ENCODE measurements at regions not wholly inside any gene's neighbourhood (a gene's known extent, or its start where the extent isn't known, plus 50 kb on each side); places are given as distances from the start of the nearest gene placed in this dataset.

GRCh38 chr11:23997356-23997755, 499.5 kb upstream of the LUZP2 start:
- Histone ChIP-seq H3K9ac (ENCODE audit: low read depth, low read length) (no peak overlapping the region), H3K4me1 (ENCODE audit: control insufficient read depth, insufficient read depth, low read length) (no peaks in the 10 kb centered on the region), H3K36me3 (ENCODE audit: control insufficient read depth, insufficient read depth, low read length) (no peaks in the 10 kb centered on the region), H3K27me3 (ENCODE audit: control insufficient read depth, insufficient read depth, low read length) (no peaks in the 10 kb centered on the region), H3K4me3 (ENCODE audit: low read depth, low read length) (no peak overlapping the region), H3K9me3 (ENCODE audit: control insufficient read depth, insufficient read depth, low read length) (peaks cover 7% of the 10 kb centered on the region; the same call in 1 of the 2 replicates), H3K27ac (ENCODE audit: low read depth, low read length) (no peak overlapping the region)

- H3K4me3 ChIP-seq (ENCODE audit: low read depth, low read length), result no peak overlapping the region
- H3K4me1 ChIP-seq (ENCODE audit: control insufficient read depth, insufficient read depth, low read length), result peaks cover 9% of the 10 kb centered on the region
- no peak overlapping the region for H3K9ac ChIP-seq (ENCODE audit: low read depth, low read length)
- no peaks in the 10 kb centered on the region for H3K27me3 ChIP-seq (ENCODE audit: control insufficient read depth, insufficient read depth, low read length)
- no peak overlapping the region for H3K27ac ChIP-seq (ENCODE audit: low read depth, low read length)
- H3K9me3 ChIP-seq (ENCODE audit: control insufficient read depth, insufficient read depth, low read length), result no peaks in the 10 kb centered on the region
- no peaks in the 10 kb centered on the region for H3K36me3 ChIP-seq (ENCODE audit: control insufficient read depth, insufficient read depth, low read length)
Observed at GRCh38 chr11:24005202-24005876, 491.5 kb upstream of the LUZP2 start.

- H3K4me1 ChIP-seq (ENCODE audit: control insufficient read depth, insufficient read depth, low read length), result no peaks in the 10 kb centered on the region
- no peak overlapping the region for H3K9ac ChIP-seq (ENCODE audit: low read depth, low read length)
- no peaks in the 10 kb centered on the region for H3K27me3 ChIP-seq (ENCODE audit: control insufficient read depth, insufficient read depth, low read length)
Observed at GRCh38 chr11:24043842-24044241, 453.0 kb upstream of the LUZP2 start.

GRCh38 chr11:24046731-24047130, 450.1 kb upstream of the LUZP2 start:
- no peak overlapping the region for H3K4me3 ChIP-seq (ENCODE audit: low read depth, low read length)
- no peaks in the 10 kb centered on the region for H3K4me1 ChIP-seq (ENCODE audit: control insufficient read depth, insufficient read depth, low read length)
- no peaks in the 10 kb centered on the region for H3K36me3 ChIP-seq (ENCODE audit: control insufficient read depth, insufficient read depth, low read length)
- no peaks in the 10 kb centered on the region for H3K27me3 ChIP-seq (ENCODE audit: control insufficient read depth, insufficient read depth, low read length)
- no peak overlapping the region for H3K27ac ChIP-seq (ENCODE audit: low read depth, low read length)
- H3K9me3 ChIP-seq (ENCODE audit: control insufficient read depth, insufficient read depth, low read length), result peaks cover 12% of the 10 kb centered on the region
- H3K9ac ChIP-seq (ENCODE audit: low read depth, low read length), result no peak overlapping the region

More at GRCh38 chr11:24043842-24044241, 453.0 kb upstream of the LUZP2 start:
- no peak overlapping the region for H3K27ac ChIP-seq (ENCODE audit: low read depth, low read length)
- H3K9me3 ChIP-seq (ENCODE audit: control insufficient read depth, insufficient read depth, low read length), result peaks cover 12% of the 10 kb centered on the region
- no peak overlapping the region for H3K4me3 ChIP-seq (ENCODE audit: low read depth, low read length)
- H3K36me3 ChIP-seq (ENCODE audit: control insufficient read depth, insufficient read depth, low read length), result no peaks in the 10 kb centered on the region

GRCh38 chr11:24056051-24056450, 440.8 kb upstream of the LUZP2 start:
- no peaks in the 10 kb centered on the region for H3K27me3 ChIP-seq (ENCODE audit: control insufficient read depth, insufficient read depth, low read length)
- H3K27ac ChIP-seq (ENCODE audit: low read depth, low read length), result no peak overlapping the region
- H3K4me1 ChIP-seq (ENCODE audit: control insufficient read depth, insufficient read depth, low read length), result no peaks in the 10 kb centered on the region
- H3K9me3 ChIP-seq (ENCODE audit: control insufficient read depth, insufficient read depth, low read length), result no peaks in the 10 kb centered on the region
- no peak overlapping the region for H3K9ac ChIP-seq (ENCODE audit: low read depth, low read length)
- no peaks in the 10 kb centered on the region for H3K36me3 ChIP-seq (ENCODE audit: control insufficient read depth, insufficient read depth, low read length)
- no peak overlapping the region for H3K4me3 ChIP-seq (ENCODE audit: low read depth, low read length)

GRCh38 chr11:24060125-24060524, 436.7 kb upstream of the LUZP2 start:
- H3K27ac ChIP-seq (ENCODE audit: low read depth, low read length), result no peak overlapping the region
- H3K4me1 ChIP-seq (ENCODE audit: control insufficient read depth, insufficient read depth, low read length), result peaks cover 12% of the 10 kb centered on the region
- no peaks in the 10 kb centered on the region for H3K9me3 ChIP-seq (ENCODE audit: control insufficient read depth, insufficient read depth, low read length)

GRCh38 chr11:24064309-24064903, 432.4 kb upstream of the LUZP2 start:
- Histone ChIP-seq H3K9me3 (ENCODE audit: control insufficient read depth, insufficient read depth, low read length) (no peaks in the 10 kb centered on the region), H3K27ac (ENCODE audit: low read depth, low read length) (no peak overlapping the region), H3K9ac (ENCODE audit: low read depth, low read length) (no peak overlapping the region), H3K27me3 (ENCODE audit: control insufficient read depth, insufficient read depth, low read length) (no peaks in the 10 kb centered on the region), H3K4me3 (ENCODE audit: low read depth, low read length) (no peak overlapping the region), H3K36me3 (ENCODE audit: control insufficient read depth, insufficient read depth, low read length) (no peaks in the 10 kb centered on the region), H3K4me1 (ENCODE audit: control insufficient read depth, insufficient read depth, low read length) (peaks cover 12% of the 10 kb centered on the region)

More at GRCh38 chr11:24060125-24060524, 436.7 kb upstream of the LUZP2 start:
- Histone ChIP-seq H3K27me3 (ENCODE audit: control insufficient read depth, insufficient read depth, low read length) (no peaks in the 10 kb centered on the region), H3K9ac (ENCODE audit: low read depth, low read length) (no peak overlapping the region), H3K4me3 (ENCODE audit: low read depth, low read length) (no peak overlapping the region), H3K36me3 (ENCODE audit: control insufficient read depth, insufficient read depth, low read length) (no peaks in the 10 kb centered on the region)

- Histone ChIP-seq H3K4me3 (ENCODE audit: low read depth, low read length) (no peak overlapping the region), H3K4me1 (ENCODE audit: control insufficient read depth, insufficient read depth, low read length) (peaks cover 19% of the 10 kb centered on the region), H3K27ac (ENCODE audit: low read depth, low read length) (no peak overlapping the region), H3K9me3 (ENCODE audit: control insufficient read depth, insufficient read depth, low read length) (no peaks in the 10 kb centered on the region), H3K36me3 (ENCODE audit: control insufficient read depth, insufficient read depth, low read length) (no peaks in the 10 kb centered on the region), H3K9ac (ENCODE audit: low read depth, low read length) (no peak overlapping the region), H3K27me3 (ENCODE audit: control insufficient read depth, insufficient read depth, low read length) (no peaks in the 10 kb centered on the region)
Observed at GRCh38 chr11:24068197-24068596, 428.7 kb upstream of the LUZP2 start.

GRCh38 chr11:24070435-24070834, 426.4 kb upstream of the LUZP2 start:
- Histone ChIP-seq H3K9me3 (ENCODE audit: control insufficient read depth, insufficient read depth, low read length) (no peaks in the 10 kb centered on the region), H3K9ac (ENCODE audit: low read depth, low read length) (no peak overlapping the region), H3K4me1 (ENCODE audit: control insufficient read depth, insufficient read depth, low read length) (peaks cover 8% of the 10 kb centered on the region), H3K27ac (ENCODE audit: low read depth, low read length) (no peak overlapping the region), H3K27me3 (ENCODE audit: control insufficient read depth, insufficient read depth, low read length) (no peaks in the 10 kb centered on the region), H3K4me3 (ENCODE audit: low read depth, low read length) (no peak overlapping the region), H3K36me3 (ENCODE audit: control insufficient read depth, insufficient read depth, low read length) (no peaks in the 10 kb centered on the region)

GRCh38 chr11:24078018-24078417, 418.8 kb upstream of the LUZP2 start:
- Histone ChIP-seq H3K4me1 (ENCODE audit: control insufficient read depth, insufficient read depth, low read length) (no peaks in the 10 kb centered on the region), H3K9me3 (ENCODE audit: control insufficient read depth, insufficient read depth, low read length) (no peaks in the 10 kb centered on the region), H3K27ac (ENCODE audit: low read depth, low read length) (no peak overlapping the region), H3K27me3 (ENCODE audit: control insufficient read depth, insufficient read depth, low read length) (no peaks in the 10 kb centered on the region), H3K4me3 (ENCODE audit: low read depth, low read length) (no peak overlapping the region), H3K9ac (ENCODE audit: low read depth, low read length) (no peak overlapping the region), H3K36me3 (ENCODE audit: control insufficient read depth, insufficient read depth, low read length) (no peaks in the 10 kb centered on the region)

GRCh38 chr11:24082241-24082640, 414.6 kb upstream of the LUZP2 start:
- Histone ChIP-seq H3K4me3 (ENCODE audit: low read depth, low read length) (no peak overlapping the region), H3K9ac (ENCODE audit: low read depth, low read length) (no peak overlapping the region), H3K27ac (ENCODE audit: low read depth, low read length) (no peak overlapping the region), H3K27me3 (ENCODE audit: control insufficient read depth, insufficient read depth, low read length) (no peaks in the 10 kb centered on the region), H3K4me1 (ENCODE audit: control insufficient read depth, insufficient read depth, low read length) (no peaks in the 10 kb centered on the region), H3K9me3 (ENCODE audit: control insufficient read depth, insufficient read depth, low read length) (no peaks in the 10 kb centered on the region), H3K36me3 (ENCODE audit: control insufficient read depth, insufficient read depth, low read length) (no peaks in the 10 kb centered on the region)

Data from HUES48 (cell line).